ENCODE measurements at regions not wholly inside any gene's neighbourhood (a gene's known extent, or its start where the extent isn't known, plus 50 kb on each side); places are given as distances from the start of the nearest gene placed in this dataset.
"Not testable (repeated sequence)": the region's sequence is repeated elsewhere in the genome, so short reads cannot be mapped to it uniquely, and the experiment has no call there.

GRCh38 chr10:29363930-29364329 is 75.1 kb downstream of the LYZL1 start:
- H3K9me3 ChIP-seq: not testable (repeated sequence)

GRCh38 chr10:29366206-29366605 is 77.3 kb downstream of the LYZL1 start:
- H3K27me3 ChIP-seq (ENCODE audit: low read depth); ATAC-seq; H3K4me1 ChIP-seq; intact Hi-C loops (cut with DNase I); H3K36me3 ChIP-seq; H3K4me3 ChIP-seq; DNase-seq; H3K9me3 ChIP-seq; H3K27ac ChIP-seq: not testable (repeated sequence)

More at GRCh38 chr10:29363930-29364329, 75.1 kb downstream of the LYZL1 start:
- H3K4me3 ChIP-seq; H3K36me3 ChIP-seq; DNase-seq; ATAC-seq; H3K27ac ChIP-seq; H3K4me1 ChIP-seq; H3K27me3 ChIP-seq (ENCODE audit: low read depth); intact Hi-C loops (cut with DNase I): not testable (repeated sequence)

- Histone ChIP-seq H3K9me3 (no peaks in the 10 kb centered on the region), H3K27me3 (ENCODE audit: low read depth) (peaks cover 5% of the 10 kb centered on the region), H3K4me1 (no peaks in the 10 kb centered on the region), H3K4me3 (no peak overlapping the region), H3K36me3 (no peaks in the 10 kb centered on the region), H3K27ac (no peak overlapping the region)
- DNase-seq: no peak
- intact Hi-C loops (cut with DNase I): no loop called here
- no peak for TF ChIP-seq CTCF (IDR thresholded peaks at IDR 0.05)
- no peak for ATAC-seq
Observed at GRCh38 chr10:29369419-29369818, 80.5 kb downstream of the LYZL1 start.

- no peak overlapping the region for H3K27ac ChIP-seq
- peaks cover 5% of the 10 kb centered on the region for H3K27me3 ChIP-seq (ENCODE audit: low read depth)
- ATAC-seq: no peak
- no peak for DNase-seq
- no peaks in the 10 kb centered on the region for H3K4me1 ChIP-seq
- TF ChIP-seq CTCF (IDR thresholded peaks at IDR 0.05): no peak
- H3K9me3 ChIP-seq: no peaks in the 10 kb centered on the region
- H3K36me3 ChIP-seq: no peaks in the 10 kb centered on the region
- intact Hi-C loops (cut with DNase I): no loop called here
- H3K4me3 ChIP-seq: no peak overlapping the region
Observed at GRCh38 chr10:29370097-29371092, 81.5 kb downstream of the LYZL1 start.

GRCh38 chr10:29372920-29373319 is 84.0 kb downstream of the LYZL1 start:
- TF ChIP-seq CTCF (IDR thresholded peaks at IDR 0.05): no peak
- Histone ChIP-seq H3K36me3 (no peaks in the 10 kb centered on the region), H3K4me1 (no peaks in the 10 kb centered on the region), H3K4me3 (no peak overlapping the region), H3K27me3 (ENCODE audit: low read depth) (peaks cover 5% of the 10 kb centered on the region), H3K9me3 (no peaks in the 10 kb centered on the region), H3K27ac (no peak overlapping the region)
- intact Hi-C loops (cut with DNase I): no loop called here
- ATAC-seq (no peak), DNase-seq (no peak)

- Histone ChIP-seq H3K4me3 (no peak overlapping the region), H3K9me3 (no peaks in the 10 kb centered on the region), H3K4me1 (no peaks in the 10 kb centered on the region), H3K27ac (no peak overlapping the region), H3K27me3 (ENCODE audit: low read depth) (peaks cover 5% of the 10 kb centered on the region), H3K36me3 (no peaks in the 10 kb centered on the region)
- ATAC-seq (no peak), DNase-seq (no peak)
- TF ChIP-seq CTCF (IDR thresholded peaks at IDR 0.05): no peak
- intact Hi-C loops (cut with DNase I): no loop called here
Observed at GRCh38 chr10:29374162-29374561, 85.3 kb downstream of the LYZL1 start.

Measured in lower lobe of right lung (tissue), 2 donors.